Trophoblast cell (in vitro differentiated cells and primary cell): ENCODE measurements at regions not wholly inside any gene's neighbourhood (a gene's known extent, or its start where the extent isn't known, plus 50 kb on each side); places are given as distances from the start of the nearest gene placed in this dataset.
A peak's percentile ranks its signal among the peaks of the same experiment; 100 is the strongest.

Source experiments
- DNase-seq, 2 donors: peaks; one replicate each; pipeline ENCODE4 v3.0.0-alpha.2; 2016
- H2AFZ ChIP-seq: 2 replicates; pipeline ENCODE4 v1.6.1; 2013; ENCODE audit warnings: low read length, moderate library complexity, mild to moderate bottlenecking; ENCODE audit not compliant: insufficient read depth, poor library complexity
- H2AK5ac ChIP-seq: 2 replicates; pipeline ENCODE4 v1.6.1; 2013; ENCODE audit warnings: mild to moderate bottlenecking, low read length
- H2BK120ac ChIP-seq: 2 replicates; pipeline ENCODE4 v1.6.1; 2013; ENCODE audit warnings: low read length, mild to moderate bottlenecking, moderate library complexity; ENCODE audit not compliant: insufficient read depth, poor library complexity
- H2BK12ac ChIP-seq: 2 replicates; pipeline ENCODE4 v1.6.1; 2013; ENCODE audit warnings: mild to moderate bottlenecking, low read length, moderate library complexity
- H2BK5ac ChIP-seq: 2 replicates; pipeline ENCODE4 v1.6.1; 2013; ENCODE audit warnings: low read length, low read depth, moderate library complexity, mild to moderate bottlenecking; ENCODE audit not compliant: poor library complexity
- H3K14ac ChIP-seq: 2 replicates; pipeline ENCODE4 v1.6.1; 2013; ENCODE audit warnings: mild to moderate bottlenecking, low read length
- H3K18ac ChIP-seq: 2 replicates; pipeline ENCODE4 v1.6.1; 2013; ENCODE audit warnings: mild to moderate bottlenecking, low read length
- H3K23ac ChIP-seq: 2 replicates; pipeline ENCODE4 v1.6.1; 2013; ENCODE audit warnings: low read length
- H3K27ac ChIP-seq: 2 replicates; pipeline ENCODE4 v1.5.1; 2013; ENCODE audit warnings: low read depth, mild to moderate bottlenecking, inconsistent platforms, low read length, moderate library complexity
- H3K27me3 ChIP-seq: 2 replicates; pipeline ENCODE4 v1.6.1; 2013; ENCODE audit warnings: inconsistent platforms, mild to moderate bottlenecking, low read length, moderate library complexity; ENCODE audit not compliant: insufficient read depth
- H3K36me3 ChIP-seq, 2 experiments: 1 replicate in 1 of 2; 2 replicates in 1 of 2; pipeline ENCODE4 v1.6.1; 2013; ENCODE audit warnings: low read length in 2 of 2, mild to moderate bottlenecking in 2 of 2, moderate library complexity in 1 of 2; ENCODE audit not compliant: insufficient read depth in 2 of 2, control insufficient read depth in 1 of 2
- H3K4ac ChIP-seq: 2 replicates; pipeline ENCODE4 v1.6.1; 2013; ENCODE audit warnings: low read depth, mild to moderate bottlenecking, low read length, moderate library complexity
- H3K4me1 ChIP-seq, 2 experiments: 1 replicate in 1 of 2; 2 replicates in 1 of 2; pipeline ENCODE4 v1.6.1; 2013; ENCODE audit warnings: low read length in 2 of 2, mild to moderate bottlenecking in 2 of 2, moderate library complexity in 1 of 2; ENCODE audit not compliant: insufficient read depth in 2 of 2, control insufficient read depth in 1 of 2
- H3K4me2 ChIP-seq: 2 replicates; pipeline ENCODE4 v1.6.1; 2013; ENCODE audit warnings: inconsistent platforms, mild to moderate bottlenecking, low read length, moderate library complexity
- H3K4me3 ChIP-seq: 2 replicates; pipeline ENCODE4 v1.5.1; 2013; ENCODE audit warnings: mild to moderate bottlenecking, low read depth, low read length, inconsistent platforms
- H3K79me1 ChIP-seq: one replicate; pipeline ENCODE4 v1.6.1; 2013; ENCODE audit warnings: low read length
- H3K79me2 ChIP-seq: 2 replicates; pipeline ENCODE4 v1.6.1; 2013; ENCODE audit warnings: low read length, mild to moderate bottlenecking; ENCODE audit not compliant: control insufficient read depth, insufficient read depth, poor library complexity
- H3K9ac ChIP-seq: 2 replicates; pipeline ENCODE4 v1.6.1; 2013; ENCODE audit warnings: mild to moderate bottlenecking, low read length
- H3K9me3 ChIP-seq: 2 replicates; pipeline ENCODE4 v1.6.1; 2013; ENCODE audit warnings: low read depth, mild to moderate bottlenecking, control low read depth, inconsistent platforms, low read length; ENCODE audit not compliant: insufficient read depth
- H4K12ac ChIP-seq: 2 replicates; pipeline ENCODE4 v1.6.1; 2013; ENCODE audit warnings: low read depth, mild to moderate bottlenecking, low read length, moderate library complexity
- H4K8ac ChIP-seq: 2 replicates; pipeline ENCODE4 v1.6.1; 2013; ENCODE audit warnings: low read depth, mild to moderate bottlenecking, low read length, moderate library complexity
- H4K91ac ChIP-seq: one replicate; pipeline ENCODE4 v1.6.1; 2013; ENCODE audit warnings: low read depth, mild to moderate bottlenecking, low read length, moderate library complexity
- WGBS: extraction: QIAGEN DNeasy Blood & Tissue Kit; methylation state at CpG from one replicate; pipeline ENCODE4 v1.1.7; 2013; ENCODE audit warnings: missing lambda C conversion rate; ENCODE audit not compliant: insufficient read length, insufficient coverage; ENCODE audit errors: extremely low coverage; 5-methylcytosine and 5-hydroxymethylcytosine counted together

- Histone ChIP-seq H3K23ac (no peak overlapping the region), H3K79me1 (no peaks in the 10 kb centered on the region), H3K27me3 (no peaks in the 10 kb centered on the region), H3K18ac (no peak overlapping the region), H3K9me3 (peaks cover 2% of the 10 kb centered on the region), H3K14ac (no peak overlapping the region), H4K8ac (no peak overlapping the region), H3K4me2 (no peak overlapping the region), H2AK5ac (no peak overlapping the region), H2BK5ac (no peak overlapping the region), H4K91ac (no peak overlapping the region), H3K36me3 (no peaks in the 10 kb centered on the region), H3K79me2 (no peaks in the 10 kb centered on the region), H3K4me1 (peaks cover 2 to 5% of the 10 kb centered on the region in 2 experiments), H4K12ac (no peak overlapping the region), H3K27ac (no peak overlapping the region), H2BK12ac (no peak overlapping the region), H3K4me3 (no peak overlapping the region), H2BK120ac (no peak overlapping the region), H3K4ac (no peak overlapping the region), H2AFZ (no peak overlapping the region), H3K9ac (no peak overlapping the region)
- no peak for DNase-seq
- no CpG with 5 or more reads among the region's 7 CpGs for WGBS
Observed at GRCh38 chr2:121017396-121017795, 267.6 kb downstream of the TFCP2L1 start.

GRCh38 chr2:121018136-121019061 lies 266.6 kb downstream of the TFCP2L1 start:
- H2BK12ac ChIP-seq = no peak overlapping the region
- no peak overlapping the region for H3K14ac ChIP-seq
- H3K4me3 ChIP-seq = no peak overlapping the region
- no peak overlapping the region for H3K23ac ChIP-seq
- WGBS = no CpG with 5 or more reads among the region's 45 CpGs
- H3K27me3 ChIP-seq = no peaks in the 10 kb centered on the region
- no peak overlapping the region for H4K8ac ChIP-seq
- no peaks in the 10 kb centered on the region for H3K36me3 ChIP-seq
- no peak overlapping the region for H2BK5ac ChIP-seq
- no peak overlapping the region for H3K9ac ChIP-seq
- H4K91ac ChIP-seq = no peak overlapping the region
- peaks cover 2 to 5% of the 10 kb centered on the region in 2 experiments for H3K4me1 ChIP-seq
- H3K27ac ChIP-seq = no peak overlapping the region
- no peaks in the 10 kb centered on the region for H3K79me2 ChIP-seq
- no peak overlapping the region for H3K18ac ChIP-seq
- no peak overlapping the region for H2BK120ac ChIP-seq
- no peaks in the 10 kb centered on the region for H3K79me1 ChIP-seq
- H3K4me2 ChIP-seq = peak overlapping the region; percentile 13
- H2AFZ ChIP-seq = no peak overlapping the region
- H3K9me3 ChIP-seq = peaks cover 2% of the 10 kb centered on the region
- H2AK5ac ChIP-seq = no peak overlapping the region
- H4K12ac ChIP-seq = no peak overlapping the region
- peak; percentile 60 to 74 for DNase-seq
- H3K4ac ChIP-seq = no peak overlapping the region

- Histone ChIP-seq H3K27ac (no peak overlapping the region), H2AFZ (no peak overlapping the region), H2AK5ac (no peak overlapping the region), H4K91ac (no peak overlapping the region), H3K9ac (no peak overlapping the region), H3K4me3 (no peak overlapping the region), H3K23ac (no peak overlapping the region), H3K79me1 (no peaks in the 10 kb centered on the region), H2BK120ac (no peak overlapping the region), H2BK5ac (no peak overlapping the region), H3K27me3 (peaks cover under 1% of the 10 kb centered on the region), H3K9me3 (peaks cover 2% of the 10 kb centered on the region), H2BK12ac (no peak overlapping the region), H3K14ac (no peak overlapping the region), H4K12ac (no peak overlapping the region), H3K4me2 (no peak overlapping the region), H3K36me3 (no peaks in the 10 kb centered on the region), H4K8ac (no peak overlapping the region), H3K4ac (no peak overlapping the region), H3K79me2 (no peaks in the 10 kb centered on the region), H3K4me1 (peaks cover 2 to 5% of the 10 kb centered on the region in 2 experiments), H3K18ac (no peak overlapping the region)
- WGBS = no CpG with 5 or more reads among the region's 12 CpGs
- DNase-seq = peak; percentile 94 to 95
Observed at GRCh38 chr2:121019071-121019470, 265.9 kb downstream of the TFCP2L1 start.

GRCh38 chr2:121019756-121020155 lies 265.2 kb downstream of the TFCP2L1 start:
- peaks cover 2% of the 10 kb centered on the region for H3K27me3 ChIP-seq
- H2BK12ac ChIP-seq = no peak overlapping the region
- H3K4me1 ChIP-seq = peaks cover 2 to 5% of the 10 kb centered on the region in 2 experiments
- H3K27ac ChIP-seq = no peak overlapping the region
- H3K4me3 ChIP-seq = no peak overlapping the region
- no peak for DNase-seq
- WGBS = no CpG with 5 or more reads among the region's 7 CpGs
- H3K9ac ChIP-seq = no peak overlapping the region
- H3K23ac ChIP-seq = no peak overlapping the region
- no peak overlapping the region for H2BK5ac ChIP-seq
- no peak overlapping the region for H3K4me2 ChIP-seq
- H2BK120ac ChIP-seq = no peak overlapping the region
- H2AK5ac ChIP-seq = no peak overlapping the region
- H3K36me3 ChIP-seq = no peaks in the 10 kb centered on the region
- H2AFZ ChIP-seq = no peak overlapping the region
- no peaks in the 10 kb centered on the region for H3K79me2 ChIP-seq
- no peak overlapping the region for H3K14ac ChIP-seq
- H4K12ac ChIP-seq = no peak overlapping the region
- H3K18ac ChIP-seq = no peak overlapping the region
- no peak overlapping the region for H4K8ac ChIP-seq
- H3K79me1 ChIP-seq = no peaks in the 10 kb centered on the region
- peaks cover 2% of the 10 kb centered on the region for H3K9me3 ChIP-seq
- H3K4ac ChIP-seq = no peak overlapping the region
- no peak overlapping the region for H4K91ac ChIP-seq
